Osteocyte (in vitro differentiated cells): ENCODE measurements at regions not wholly inside any gene's neighbourhood (a gene's known extent, or its start where the extent isn't known, plus 50 kb on each side); places are given as distances from the start of the nearest gene placed in this dataset.

ENCODE experiments used
- DNase-seq: peaks from one replicate; pipeline ENCODE4 v3.0.0; 2021; ENCODE audit warnings: mixed read lengths; ENCODE audit not compliant: unreplicated experiment; ENCODE audit errors: extremely low spot score
- H3K27ac Mint-ChIP-seq: one replicate; pipeline ENCODE4 v1.8.0; 2021; ENCODE audit warnings: mild to moderate bottlenecking, mixed read lengths; ENCODE audit not compliant: unreplicated experiment
- H3K27me3 Mint-ChIP-seq: one replicate; pipeline ENCODE4 v1.8.0; 2021; ENCODE audit warnings: mixed read lengths; ENCODE audit not compliant: unreplicated experiment
- H3K36me3 Mint-ChIP-seq: one replicate; pipeline ENCODE4 v1.8.0; 2021; ENCODE audit warnings: mixed read lengths; ENCODE audit not compliant: unreplicated experiment
- H3K4me1 Mint-ChIP-seq: one replicate; pipeline ENCODE4 v1.8.0; 2021; ENCODE audit warnings: mixed read lengths; ENCODE audit not compliant: unreplicated experiment
- H3K4me3 Mint-ChIP-seq: one replicate; pipeline ENCODE4 v1.8.0; 2021; ENCODE audit warnings: mild to moderate bottlenecking, moderate library complexity, mixed read lengths; ENCODE audit not compliant: unreplicated experiment
- H3K9me3 Mint-ChIP-seq: one replicate; pipeline ENCODE4 v1.8.0; 2021; ENCODE audit warnings: mixed read lengths; ENCODE audit not compliant: unreplicated experiment
- CTCF ChIP-seq: fragments of 200-600 bp; sonication (generic); IDR thresholded peaks from 2 replicates; pipeline ENCODE4 v1.5.0; 2021; ENCODE audit warnings: antibody characterized with exemption, mild to moderate bottlenecking, moderate library complexity

GRCh38 chr3:8254489-8254888 is 247.1 kb upstream of the LMCD1 start:
- H3K4me3 Mint-ChIP-seq: no peak overlapping the region
- DNase-seq: no peak
- H3K27ac Mint-ChIP-seq: no peak overlapping the region
- TF ChIP-seq CTCF: no peak
- H3K27me3 Mint-ChIP-seq: peaks cover 5% of the 10 kb centered on the region
- H3K36me3 Mint-ChIP-seq: no peaks in the 10 kb centered on the region
- peaks cover 5% of the 10 kb centered on the region for H3K9me3 Mint-ChIP-seq
- H3K4me1 Mint-ChIP-seq: no peaks in the 10 kb centered on the region

- no peaks in the 10 kb centered on the region for H3K4me1 Mint-ChIP-seq
- H3K36me3 Mint-ChIP-seq: no peaks in the 10 kb centered on the region
- no peaks in the 10 kb centered on the region for H3K9me3 Mint-ChIP-seq
- TF ChIP-seq CTCF: no peak
- no peaks in the 10 kb centered on the region for H3K27me3 Mint-ChIP-seq
- H3K4me3 Mint-ChIP-seq: no peak overlapping the region
- DNase-seq: no peak
- no peak overlapping the region for H3K27ac Mint-ChIP-seq
Measured at GRCh38 chr3:8255725-8256124, 245.9 kb upstream of the LMCD1 start.

- Mint-ChIP-seq H3K36me3 (no peaks in the 10 kb centered on the region), H3K27ac (no peak overlapping the region), H3K9me3 (peaks cover 2% of the 10 kb centered on the region), H3K4me3 (no peak overlapping the region), H3K4me1 (no peaks in the 10 kb centered on the region), H3K27me3 (peaks cover 2% of the 10 kb centered on the region)
- no peak for TF ChIP-seq CTCF
- DNase-seq: no peak
Measured at GRCh38 chr3:8256441-8257071, 245.1 kb upstream of the LMCD1 start.

GRCh38 chr3:8261018-8261417 is 240.6 kb upstream of the LMCD1 start:
- Mint-ChIP-seq H3K4me3 (no peak overlapping the region), H3K27ac (no peak overlapping the region), H3K9me3 (peaks cover 4% of the 10 kb centered on the region), H3K4me1 (peaks cover 2% of the 10 kb centered on the region), H3K27me3 (peaks cover 4% of the 10 kb centered on the region), H3K36me3 (no peaks in the 10 kb centered on the region)
- DNase-seq: no peak
- no peak for TF ChIP-seq CTCF

- Mint-ChIP-seq H3K27me3 (peaks cover under 1% of the 10 kb centered on the region), H3K27ac (no peak overlapping the region), H3K4me1 (peaks cover 10% of the 10 kb centered on the region), H3K4me3 (no peak overlapping the region), H3K9me3 (peaks cover under 1% of the 10 kb centered on the region), H3K36me3 (no peaks in the 10 kb centered on the region)
- TF ChIP-seq CTCF: no peak
- no peak for DNase-seq
Measured at GRCh38 chr3:8266730-8267131, 234.9 kb upstream of the LMCD1 start.
